ENCODE measurements at regions not wholly inside any gene's neighbourhood (a gene's known extent, or its start where the extent isn't known, plus 50 kb on each side); places are given as distances from the start of the nearest gene placed in this dataset.
A peak's percentile ranks its signal among the peaks of the same experiment; 100 is the strongest.

DNA sequence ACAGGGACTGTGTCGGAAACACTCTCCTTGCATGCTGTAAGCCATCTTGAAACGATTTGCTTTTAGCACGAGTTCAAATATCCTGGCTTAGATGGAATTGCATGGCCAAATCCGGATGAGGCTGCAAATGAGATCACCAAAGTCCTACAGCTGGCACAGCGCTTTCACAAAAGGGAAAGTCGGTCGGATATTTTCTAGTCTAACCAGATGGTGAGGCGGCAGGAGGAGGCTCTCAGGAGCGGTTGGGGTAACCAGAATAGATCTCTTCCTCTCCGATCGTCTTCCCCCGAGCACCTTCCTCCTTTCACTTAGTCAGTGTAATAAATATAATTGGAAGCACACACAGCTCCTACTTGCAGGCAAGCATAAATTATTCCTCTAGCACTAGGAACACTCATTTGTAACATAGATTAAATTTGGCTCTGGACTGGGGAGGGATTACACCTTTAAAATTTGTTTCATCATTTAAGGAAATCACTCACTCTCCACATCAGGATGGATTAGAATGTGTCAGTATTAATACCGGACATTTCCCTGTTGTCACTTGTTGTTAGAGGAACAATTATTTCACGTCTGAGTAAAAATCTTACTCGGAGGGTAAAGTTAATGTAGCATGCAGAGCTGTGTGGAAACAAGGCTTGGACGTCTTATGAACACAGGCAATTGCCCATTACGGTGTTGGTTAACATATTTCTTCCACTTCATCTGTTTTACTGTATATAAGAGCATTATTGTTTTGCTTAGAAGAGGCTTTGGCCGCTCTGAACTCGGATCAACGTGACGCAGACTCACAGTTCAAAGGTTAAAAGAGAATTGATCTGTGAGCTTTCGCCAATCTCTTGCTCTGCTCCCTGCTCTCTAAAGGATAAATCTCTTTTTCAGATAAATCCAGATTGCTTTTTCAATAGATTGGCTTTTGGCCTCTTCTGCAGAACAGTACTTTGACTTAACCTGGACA, 857.9 kb downstream of the TYW1 start:
- Histone ChIP-seq H3K9me3 (ENCODE audit: control insufficient read depth in 4 of 4, low read length in 3 of 4) (no peaks in the 10 kb centered on the region), H3K36me3 (ENCODE audit: control insufficient read depth in 4 of 4, insufficient read depth in 3 of 4, low read depth in 1 of 4, low read length in 3 of 4) (no peaks in the 10 kb centered on the region), H3K27me3 (ENCODE audit: control insufficient read depth in 4 of 4, insufficient read depth in 4 of 4, low read length in 3 of 4) (no peaks in the 10 kb centered on the region), H3K27ac (ENCODE audit: low read depth in 1 of 2, low read length in 2 of 2) (no peak overlapping the region), H3K4me3 (ENCODE audit: low read depth in 1 of 3, low read length in 3 of 3) (no peak overlapping the region), H3K9ac (ENCODE audit: low read depth in 1 of 2, low read length in 2 of 2) (no peak overlapping the region), H3K4me1 (ENCODE audit: control insufficient read depth in 4 of 4, insufficient read depth in 4 of 4, low read length in 3 of 4) (peaks cover 0 to 14% (median 8%) of the 10 kb centered on the region in 4 donors)
- no peak for DNase-seq (ENCODE audit: low spot score)
- WGBS = 62% methylated on average over 22 of the region's 22 CpGs
- TF ChIP-seq JUND (IDR thresholded peaks at IDR 0.05) (peak in 1 of 2 donors; percentile 36), NR2F2 (IDR thresholded peaks at IDR 0.05) (peak; percentile 67), HNF4G (IDR thresholded peaks at IDR 0.05) (peak; percentile 51), REST (IDR thresholded peaks at IDR 0.05) (no peak), FOXA1 (IDR thresholded peaks at IDR 0.05) (no peak), YY1 (IDR thresholded peaks at IDR 0.05) (peak; percentile 58), ZBTB33 (IDR thresholded peaks at IDR 0.05) (peak; percentile 35), RAD21 (IDR thresholded peaks at IDR 0.05) (peak; percentile 48 to 61), FOXA2 (IDR thresholded peaks at IDR 0.05) (no peak), HNF4A (conservative IDR thresholded peaks at IDR 0.05) (peak; percentile 83 to 91), SP1 (IDR thresholded peaks at IDR 0.05) (peak; percentile 66), CTCF (IDR thresholded peaks at IDR 0.05; ENCODE audit: low read depth, low read length, missing input control) (no peak), EGR1 (IDR thresholded peaks at IDR 0.05; ENCODE audit: low read depth in 2 of 2) (no peak), MAX (IDR thresholded peaks at IDR 0.05) (no peak), GABPA (IDR thresholded peaks at IDR 0.05 in 1 of 2, conservative IDR thresholded peaks at IDR 0.05 in 1 of 2) (no peak), RXRA (IDR thresholded peaks at IDR 0.05) (peak; percentile 58 to 80), TAF1 (conservative IDR thresholded peaks at IDR 0.05) (no peak)
- TF ChIP-seq, protein P1, sequence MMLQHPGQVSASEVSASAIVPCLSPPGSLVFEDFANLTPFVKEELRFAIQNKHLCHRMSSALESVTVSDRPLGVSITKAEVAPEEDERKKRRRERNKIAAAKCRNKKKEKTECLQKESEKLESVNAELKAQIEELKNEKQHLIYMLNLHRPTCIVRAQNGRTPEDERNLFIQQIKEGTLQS (IDR thresholded peaks at IDR 0.05) = no peak
